ENCODE measurements at regions not wholly inside any gene's neighbourhood (a gene's known extent, or its start where the extent isn't known, plus 50 kb on each side); places are given as distances from the start of the nearest gene placed in this dataset.
A peak's percentile ranks its signal among the peaks of the same experiment; 100 is the strongest.

- H3K36me3 ChIP-seq: no peaks in the 10 kb centered on the region
- H3K9me3 ChIP-seq: no peaks in the 10 kb centered on the region
- no peak overlapping the region for H3K27ac ChIP-seq
- intact Hi-C loops (cut with DNase I): no loop called here
- H3K4me3 ChIP-seq: no peak overlapping the region
- TF ChIP-seq, protein P1, sequence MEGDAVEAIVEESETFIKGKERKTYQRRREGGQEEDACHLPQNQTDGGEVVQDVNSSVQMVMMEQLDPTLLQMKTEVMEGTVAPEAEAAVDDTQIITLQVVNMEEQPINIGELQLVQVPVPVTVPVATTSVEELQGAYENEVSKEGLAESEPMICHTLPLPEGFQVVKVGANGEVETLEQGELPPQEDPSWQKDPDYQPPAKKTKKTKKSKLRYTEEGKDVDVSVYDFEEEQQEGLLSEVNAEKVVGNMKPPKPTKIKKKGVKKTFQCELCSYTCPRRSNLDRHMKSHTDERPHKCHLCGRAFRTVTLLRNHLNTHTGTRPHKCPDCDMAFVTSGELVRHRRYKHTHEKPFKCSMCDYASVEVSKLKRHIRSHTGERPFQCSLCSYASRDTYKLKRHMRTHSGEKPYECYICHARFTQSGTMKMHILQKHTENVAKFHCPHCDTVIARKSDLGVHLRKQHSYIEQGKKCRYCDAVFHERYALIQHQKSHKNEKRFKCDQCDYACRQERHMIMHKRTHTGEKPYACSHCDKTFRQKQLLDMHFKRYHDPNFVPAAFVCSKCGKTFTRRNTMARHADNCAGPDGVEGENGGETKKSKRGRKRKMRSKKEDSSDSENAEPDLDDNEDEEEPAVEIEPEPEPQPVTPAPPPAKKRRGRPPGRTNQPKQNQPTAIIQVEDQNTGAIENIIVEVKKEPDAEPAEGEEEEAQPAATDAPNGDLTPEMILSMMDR (IDR thresholded peaks at IDR 0.05): no peak
- TF ChIP-seq POLR2AphosphoS5 (IDR thresholded peaks at IDR 0.05; ENCODE audit: insufficient read depth in 1 of 2, low read depth in 1 of 2) (no peak), POLR2A (IDR thresholded peaks at IDR 0.05) (no peak)
- no peaks in the 10 kb centered on the region for H3K27me3 ChIP-seq
- no peaks in the 10 kb centered on the region for H3K4me1 ChIP-seq
- DNase-seq (ENCODE audit: extremely low spot score in 2 of 2): no peak
These were observed 78.3 kb downstream of the MAFB start for GRCh38 chr20:40610730-40611129.

DNA sequence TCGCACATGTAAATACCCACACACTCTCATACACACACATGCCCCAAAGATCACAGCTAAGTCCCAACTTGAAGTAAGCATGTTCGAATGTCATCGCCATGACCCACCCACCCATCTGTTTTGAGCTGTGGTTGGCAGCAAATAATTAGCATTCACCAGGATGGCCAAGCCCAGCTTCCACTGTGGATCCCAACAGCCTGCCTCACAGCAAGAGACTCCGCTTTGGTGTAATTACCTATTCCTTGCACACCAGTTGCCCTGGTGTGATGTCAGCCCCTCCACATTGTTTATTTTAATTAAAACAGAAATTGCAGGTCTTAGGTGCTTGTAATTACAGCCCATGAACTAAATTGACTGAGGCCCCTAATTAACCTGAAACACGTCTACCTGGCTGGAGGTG is 81.1 kb downstream of the MAFB start:
- Histone ChIP-seq H3K9me3 (no peaks in the 10 kb centered on the region), H3K27me3 (no peaks in the 10 kb centered on the region), H3K4me3 (no peak overlapping the region), H3K27ac (no peak overlapping the region), H3K36me3 (no peaks in the 10 kb centered on the region), H3K4me1 (no peaks in the 10 kb centered on the region)
- DNase-seq (ENCODE audit: extremely low spot score in 2 of 2): peak; percentile 22 to 55
- TF ChIP-seq, protein P1 (IDR thresholded peaks at IDR 0.05): no peak
- TF ChIP-seq POLR2AphosphoS5 (IDR thresholded peaks at IDR 0.05; ENCODE audit: insufficient read depth in 1 of 2, low read depth in 1 of 2): no peak
- intact Hi-C loops (cut with DNase I): loop anchor here (5.0 kb wide), 1 partner anchor 1519 kb away; no protein-coding TSS in a partner anchor

- peak in 1 of 2 donors; percentile 16 for DNase-seq (ENCODE audit: extremely low spot score in 2 of 2)
- Histone ChIP-seq H3K27ac (no peak overlapping the region), H3K4me3 (no peak overlapping the region), H3K9me3 (no peaks in the 10 kb centered on the region), H3K27me3 (no peaks in the 10 kb centered on the region), H3K4me1 (no peaks in the 10 kb centered on the region), H3K36me3 (no peaks in the 10 kb centered on the region)
- intact Hi-C loops (cut with DNase I): loop anchor here (5.0 kb wide), 1 partner anchor 1521 kb away; no protein-coding TSS in a partner anchor
- TF ChIP-seq POLR2A (IDR thresholded peaks at IDR 0.05) (no peak), POLR2AphosphoS5 (IDR thresholded peaks at IDR 0.05; ENCODE audit: insufficient read depth in 1 of 2, low read depth in 1 of 2) (no peak)
- TF ChIP-seq, protein P1 (IDR thresholded peaks at IDR 0.05): no peak
These were observed 82.4 kb downstream of the MAFB start for GRCh38 chr20:40606660-40607059.

GRCh38 chr20:40606237-40606636 is 82.8 kb downstream of the MAFB start:
- Histone ChIP-seq H3K4me3 (no peak overlapping the region), H3K4me1 (no peaks in the 10 kb centered on the region), H3K9me3 (no peaks in the 10 kb centered on the region), H3K36me3 (no peaks in the 10 kb centered on the region), H3K27me3 (no peaks in the 10 kb centered on the region), H3K27ac (no peak overlapping the region)
- intact Hi-C loops (cut with DNase I): loop anchor here (5.0 kb wide), 1 partner anchor 1521 kb away; no protein-coding TSS in a partner anchor
- TF ChIP-seq POLR2AphosphoS5 (IDR thresholded peaks at IDR 0.05; ENCODE audit: insufficient read depth in 1 of 2, low read depth in 1 of 2) (no peak), POLR2A (IDR thresholded peaks at IDR 0.05) (no peak)
- TF ChIP-seq, protein P1 (IDR thresholded peaks at IDR 0.05): no peak
- peak in 1 of 2 donors; percentile 42 for DNase-seq (ENCODE audit: extremely low spot score in 2 of 2)

DNA sequence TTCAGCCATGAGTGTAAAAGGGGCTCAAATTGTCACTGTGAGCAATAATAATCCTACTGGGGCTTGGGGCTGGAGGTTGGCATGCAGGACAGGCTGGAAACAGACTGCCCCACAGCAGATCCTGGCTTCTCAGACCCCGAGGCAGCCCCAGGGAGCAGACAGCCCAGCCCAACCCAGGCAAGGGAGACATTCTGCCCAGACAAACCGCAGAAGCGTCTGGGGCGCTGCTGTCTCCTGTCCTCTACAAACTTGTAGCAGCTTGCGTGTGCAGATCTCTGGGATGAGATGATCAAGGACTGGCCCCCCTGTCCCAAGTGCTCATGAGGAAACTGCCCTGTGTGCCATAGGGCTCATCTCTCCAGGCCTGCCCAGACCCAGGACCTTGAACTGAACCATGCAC is 84.6 kb downstream of the MAFB start:
- no peaks in the 10 kb centered on the region for H3K36me3 ChIP-seq
- no peaks in the 10 kb centered on the region for H3K27me3 ChIP-seq
- TF ChIP-seq POLR2AphosphoS5 (IDR thresholded peaks at IDR 0.05; ENCODE audit: insufficient read depth in 1 of 2, low read depth in 1 of 2) (no peak), POLR2A (IDR thresholded peaks at IDR 0.05) (no peak)
- TF ChIP-seq, protein P1 (IDR thresholded peaks at IDR 0.05): no peak
- H3K9me3 ChIP-seq: peaks cover 2% of the 10 kb centered on the region
- H3K4me3 ChIP-seq: no peak overlapping the region
- intact Hi-C loops (cut with DNase I): no loop called here
- no peaks in the 10 kb centered on the region for H3K4me1 ChIP-seq
- no peak overlapping the region for H3K27ac ChIP-seq
- DNase-seq (ENCODE audit: extremely low spot score in 2 of 2): peak in 1 of 2 donors; percentile 81
